Body of pancreas (tissue), 4 donors: ENCODE measurements at regions not wholly inside any gene's neighbourhood (a gene's known extent, or its start where the extent isn't known, plus 50 kb on each side); places are given as distances from the start of the nearest gene placed in this dataset.

Experiments used
- POLR2A ChIP-seq, 3 donors: fragments of 450-650 bp; IDR thresholded peaks; one replicate each; pipeline ENCODE4 v1.6.1; 2016; ENCODE audit warnings: antibody characterized with exemption in 3 of 3, mild to moderate bottlenecking in 2 of 3
- TF ChIP-seq, protein P1 (sequence below), 7 experiments: fragments of 450-650 bp in 4 of 7; fragments of 200-600 bp in 3 of 7; sonication (generic) in 3 of 7; IDR thresholded peaks; one replicate each; pipeline ENCODE4 v1.5.1; 2016 to 2019; ENCODE audit warnings: antibody characterized with exemption in 7 of 7

GRCh38 chr3:99500485-99500884, 137.9 kb upstream of the COL8A1 start:
- TF ChIP-seq, protein P1, sequence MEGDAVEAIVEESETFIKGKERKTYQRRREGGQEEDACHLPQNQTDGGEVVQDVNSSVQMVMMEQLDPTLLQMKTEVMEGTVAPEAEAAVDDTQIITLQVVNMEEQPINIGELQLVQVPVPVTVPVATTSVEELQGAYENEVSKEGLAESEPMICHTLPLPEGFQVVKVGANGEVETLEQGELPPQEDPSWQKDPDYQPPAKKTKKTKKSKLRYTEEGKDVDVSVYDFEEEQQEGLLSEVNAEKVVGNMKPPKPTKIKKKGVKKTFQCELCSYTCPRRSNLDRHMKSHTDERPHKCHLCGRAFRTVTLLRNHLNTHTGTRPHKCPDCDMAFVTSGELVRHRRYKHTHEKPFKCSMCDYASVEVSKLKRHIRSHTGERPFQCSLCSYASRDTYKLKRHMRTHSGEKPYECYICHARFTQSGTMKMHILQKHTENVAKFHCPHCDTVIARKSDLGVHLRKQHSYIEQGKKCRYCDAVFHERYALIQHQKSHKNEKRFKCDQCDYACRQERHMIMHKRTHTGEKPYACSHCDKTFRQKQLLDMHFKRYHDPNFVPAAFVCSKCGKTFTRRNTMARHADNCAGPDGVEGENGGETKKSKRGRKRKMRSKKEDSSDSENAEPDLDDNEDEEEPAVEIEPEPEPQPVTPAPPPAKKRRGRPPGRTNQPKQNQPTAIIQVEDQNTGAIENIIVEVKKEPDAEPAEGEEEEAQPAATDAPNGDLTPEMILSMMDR (IDR thresholded peaks at IDR 0.05) = no peak
- no peak for TF ChIP-seq POLR2A (IDR thresholded peaks at IDR 0.05)
